ENCODE measurements at regions not wholly inside any gene's neighbourhood (a gene's known extent, or its start where the extent isn't known, plus 50 kb on each side); places are given as distances from the start of the nearest gene placed in this dataset.

DNA sequence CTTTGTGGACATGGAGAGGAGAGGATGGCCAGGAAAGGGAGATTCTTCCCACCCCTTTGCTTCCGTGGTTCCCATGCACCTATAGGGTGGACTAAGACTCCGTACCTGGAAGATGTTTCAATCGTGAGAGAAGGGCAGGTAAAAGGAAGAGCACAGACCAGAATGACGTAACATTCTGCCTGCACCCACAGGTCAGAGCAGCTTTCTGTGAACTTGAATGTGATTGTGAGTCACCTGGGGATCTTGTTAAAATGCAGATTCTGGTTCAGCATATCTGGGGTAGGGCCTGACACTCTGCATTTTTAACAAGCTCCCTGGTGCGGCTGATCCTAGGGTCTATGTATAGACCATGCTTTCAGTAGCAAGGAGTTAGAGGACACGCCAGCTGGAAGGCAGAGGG lies 164.1 kb upstream of the SGK1 start:
- no peak overlapping the region for H3K4me3 ChIP-seq (ENCODE audit: low read depth, low read length)
- ATAC-seq (ENCODE audit: low read depth in 2 of 2) (no peak), DNase-seq (no peak)
- H3K9me3 ChIP-seq (ENCODE audit: control insufficient read depth in 2 of 2, low read length in 2 of 2), result no peaks in the 10 kb centered on the region
- H3K4me1 Mint-ChIP-seq, result peaks cover 0 to 5% (median 1%) of the 10 kb centered on the region in 4 donors
- H3K27ac ChIP-seq (ENCODE audit: insufficient read depth, low read length, poor library complexity, severe bottlenecking), result no peak overlapping the region
- H3K27ac Mint-ChIP-seq, result no peak overlapping the region
- H3K27me3 ChIP-seq (ENCODE audit: control insufficient read depth, insufficient read depth, low read length), result no peaks in the 10 kb centered on the region
- peaks cover 0 to 3% (median 2%) of the 10 kb centered on the region in 7 donors for H3K9me3 Mint-ChIP-seq
- no peaks in the 10 kb centered on the region for H3K36me3 Mint-ChIP-seq
- no peaks in the 10 kb centered on the region for H3K36me3 ChIP-seq (ENCODE audit: control insufficient read depth, insufficient read depth, low read length)
- H3K4me1 ChIP-seq (ENCODE audit: control insufficient read depth, insufficient read depth, low read length, poor library complexity, severe bottlenecking), result no peaks in the 10 kb centered on the region
- peaks cover 5% of the 10 kb centered on the region for H3K27me3 Mint-ChIP-seq
- H3K4me3 Mint-ChIP-seq, result no peak overlapping the region

DNA sequence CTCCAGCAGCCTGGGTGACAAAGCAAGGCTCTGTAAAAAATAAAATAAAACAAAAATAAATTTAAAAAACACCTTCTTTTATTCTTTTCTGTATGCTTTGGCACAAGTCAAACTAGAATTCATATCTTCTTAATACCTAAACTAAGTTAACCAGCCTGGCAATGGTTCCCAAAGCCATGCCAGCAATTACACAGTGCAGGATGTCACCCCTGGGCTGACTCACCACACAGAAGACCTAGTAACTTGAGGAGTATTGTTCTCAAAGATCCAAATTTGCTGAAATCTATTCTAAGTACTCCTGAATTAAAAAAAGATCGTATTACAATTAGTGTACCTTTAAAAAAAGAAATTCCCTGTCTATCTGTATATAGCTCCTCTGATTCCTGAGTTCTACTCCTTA lies 162.7 kb upstream of the SGK1 start:
- Mint-ChIP-seq H3K36me3 (no peaks in the 10 kb centered on the region), H3K9me3 (peaks cover 0 to 3% (median 0%) of the 10 kb centered on the region in 7 donors), H3K27ac (peak overlapping the region in 1 of 3 donors; percentile 21), H3K27me3 (peaks cover 5% of the 10 kb centered on the region), H3K4me1 (peaks cover 0 to 5% (median 1%) of the 10 kb centered on the region in 4 donors), H3K4me3 (no peak overlapping the region)
- Histone ChIP-seq H3K27ac (ENCODE audit: insufficient read depth, low read length, poor library complexity, severe bottlenecking) (no peak overlapping the region), H3K4me1 (ENCODE audit: control insufficient read depth, insufficient read depth, low read length, poor library complexity, severe bottlenecking) (no peaks in the 10 kb centered on the region), H3K36me3 (ENCODE audit: control insufficient read depth, insufficient read depth, low read length) (no peaks in the 10 kb centered on the region), H3K9me3 (ENCODE audit: control insufficient read depth in 2 of 2, low read length in 2 of 2) (no peaks in the 10 kb centered on the region), H3K27me3 (ENCODE audit: control insufficient read depth, insufficient read depth, low read length) (no peaks in the 10 kb centered on the region), H3K4me3 (ENCODE audit: low read depth, low read length) (no peak overlapping the region)
- DNase-seq (no peak), ATAC-seq (ENCODE audit: low read depth in 2 of 2) (no peak)

- Mint-ChIP-seq H3K27me3 (peaks cover 5% of the 10 kb centered on the region), H3K9me3 (peaks cover 0 to 1% (median 0%) of the 10 kb centered on the region in 7 donors), H3K4me1 (peaks cover 0 to 3% (median under 1%) of the 10 kb centered on the region in 4 donors), H3K27ac (no peak overlapping the region), H3K36me3 (no peaks in the 10 kb centered on the region), H3K4me3 (no peak overlapping the region)
- no peaks in the 10 kb centered on the region for H3K36me3 ChIP-seq (ENCODE audit: control insufficient read depth, insufficient read depth, low read length)
- H3K9me3 ChIP-seq (ENCODE audit: control insufficient read depth in 2 of 2, low read length in 2 of 2), result no peaks in the 10 kb centered on the region
- H3K4me1 ChIP-seq (ENCODE audit: control insufficient read depth, insufficient read depth, low read length, poor library complexity, severe bottlenecking), result no peaks in the 10 kb centered on the region
- no peak for DNase-seq
- H3K27ac ChIP-seq (ENCODE audit: insufficient read depth, low read length, poor library complexity, severe bottlenecking), result no peak overlapping the region
- no peaks in the 10 kb centered on the region for H3K27me3 ChIP-seq (ENCODE audit: control insufficient read depth, insufficient read depth, low read length)
- ATAC-seq (ENCODE audit: low read depth in 2 of 2), result no peak
- H3K4me3 ChIP-seq (ENCODE audit: low read depth, low read length), result no peak overlapping the region
These were observed 161.0 kb upstream of the SGK1 start for GRCh38 chr6:134478764-134479399.

- Histone ChIP-seq H3K4me1 (ENCODE audit: control insufficient read depth, insufficient read depth, low read length, poor library complexity, severe bottlenecking) (no peaks in the 10 kb centered on the region), H3K4me3 (ENCODE audit: low read depth, low read length) (no peak overlapping the region), H3K36me3 (ENCODE audit: control insufficient read depth, insufficient read depth, low read length) (no peaks in the 10 kb centered on the region), H3K9me3 (ENCODE audit: control insufficient read depth in 2 of 2, low read length in 2 of 2) (no peaks in the 10 kb centered on the region), H3K27me3 (ENCODE audit: control insufficient read depth, insufficient read depth, low read length) (no peaks in the 10 kb centered on the region), H3K27ac (ENCODE audit: insufficient read depth, low read length, poor library complexity, severe bottlenecking) (no peak overlapping the region)
- DNase-seq (no peak), ATAC-seq (ENCODE audit: low read depth in 2 of 2) (no peak)
- Mint-ChIP-seq H3K4me1 (peaks cover 0 to 3% (median 0%) of the 10 kb centered on the region in 4 donors), H3K4me3 (no peak overlapping the region), H3K36me3 (no peaks in the 10 kb centered on the region), H3K27ac (no peak overlapping the region), H3K9me3 (peaks cover 0 to 1% (median 0%) of the 10 kb centered on the region in 7 donors), H3K27me3 (peaks cover 5% of the 10 kb centered on the region)
These were observed 160.2 kb upstream of the SGK1 start for GRCh38 chr6:134477991-134478635.

DNA sequence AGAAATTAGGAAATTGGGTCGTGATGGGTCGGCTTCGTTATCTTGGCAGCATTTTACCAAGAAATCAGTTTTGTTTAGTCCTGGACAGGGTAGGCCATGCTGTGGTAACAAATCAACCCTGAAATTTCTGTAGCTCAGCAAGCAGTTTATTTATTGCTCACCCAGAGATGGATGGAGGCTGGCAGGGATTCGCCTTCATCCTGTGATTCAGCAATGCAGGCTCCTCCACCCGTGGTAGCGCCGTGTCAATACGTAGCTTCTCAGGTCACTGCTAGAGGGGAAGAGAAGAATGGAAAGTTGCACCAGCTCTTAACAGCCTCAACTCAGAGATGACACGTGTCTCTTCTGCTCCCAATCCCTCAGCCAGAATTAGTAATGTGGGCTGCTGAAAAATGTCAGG lies 157.0 kb upstream of the SGK1 start:
- Histone ChIP-seq H3K27me3 (ENCODE audit: control insufficient read depth, insufficient read depth, low read length) (no peaks in the 10 kb centered on the region), H3K9me3 (ENCODE audit: control insufficient read depth in 2 of 2, low read length in 2 of 2) (no peaks in the 10 kb centered on the region), H3K36me3 (ENCODE audit: control insufficient read depth, insufficient read depth, low read length) (no peaks in the 10 kb centered on the region), H3K4me1 (ENCODE audit: control insufficient read depth, insufficient read depth, low read length, poor library complexity, severe bottlenecking) (no peaks in the 10 kb centered on the region), H3K27ac (ENCODE audit: insufficient read depth, low read length, poor library complexity, severe bottlenecking) (no peak overlapping the region), H3K4me3 (ENCODE audit: low read depth, low read length) (no peak overlapping the region)
- Mint-ChIP-seq H3K4me3 (no peak overlapping the region), H3K27me3 (peaks cover 5% of the 10 kb centered on the region), H3K36me3 (no peaks in the 10 kb centered on the region), H3K4me1 (peaks cover 0 to 3% (median 0%) of the 10 kb centered on the region in 4 donors), H3K9me3 (no peaks in the 10 kb centered on the region), H3K27ac (no peak overlapping the region)
- DNase-seq, result no peak
- ATAC-seq (ENCODE audit: low read depth in 2 of 2), result no peak

GRCh38 chr6:134472661-134473060 lies 154.7 kb upstream of the SGK1 start:
- Histone ChIP-seq H3K27ac (ENCODE audit: insufficient read depth, low read length, poor library complexity, severe bottlenecking) (no peak overlapping the region), H3K4me3 (ENCODE audit: low read depth, low read length) (no peak overlapping the region), H3K4me1 (ENCODE audit: control insufficient read depth, insufficient read depth, low read length, poor library complexity, severe bottlenecking) (no peaks in the 10 kb centered on the region), H3K9me3 (ENCODE audit: control insufficient read depth in 2 of 2, low read length in 2 of 2) (no peaks in the 10 kb centered on the region), H3K36me3 (ENCODE audit: control insufficient read depth, insufficient read depth, low read length) (no peaks in the 10 kb centered on the region), H3K27me3 (ENCODE audit: control insufficient read depth, insufficient read depth, low read length) (no peaks in the 10 kb centered on the region)
- H3K27me3 Mint-ChIP-seq, result no peaks in the 10 kb centered on the region
- no peak for DNase-seq
- no peaks in the 10 kb centered on the region for H3K36me3 Mint-ChIP-seq
- H3K27ac Mint-ChIP-seq, result peak overlapping the region in 1 of 3 donors; percentile 60
- no peaks in the 10 kb centered on the region for H3K9me3 Mint-ChIP-seq
- peaks cover 0 to 2% (median 0%) of the 10 kb centered on the region in 4 donors for H3K4me1 Mint-ChIP-seq
- H3K4me3 Mint-ChIP-seq, result no peak overlapping the region
- ATAC-seq (ENCODE audit: low read depth in 2 of 2), result no peak

GRCh38 chr6:134472046-134472445 lies 154.1 kb upstream of the SGK1 start:
- H3K9me3 Mint-ChIP-seq, result no peaks in the 10 kb centered on the region
- no peaks in the 10 kb centered on the region for H3K27me3 ChIP-seq (ENCODE audit: control insufficient read depth, insufficient read depth, low read length)
- ATAC-seq (ENCODE audit: low read depth in 2 of 2), result no peak
- H3K36me3 ChIP-seq (ENCODE audit: control insufficient read depth, insufficient read depth, low read length), result no peaks in the 10 kb centered on the region
- H3K27me3 Mint-ChIP-seq, result no peaks in the 10 kb centered on the region
- DNase-seq, result no peak
- H3K9me3 ChIP-seq (ENCODE audit: control insufficient read depth in 2 of 2, low read length in 2 of 2), result no peaks in the 10 kb centered on the region
- H3K27ac Mint-ChIP-seq, result no peak overlapping the region
- no peaks in the 10 kb centered on the region for H3K36me3 Mint-ChIP-seq
- H3K4me3 ChIP-seq (ENCODE audit: low read depth, low read length), result no peak overlapping the region
- no peaks in the 10 kb centered on the region for H3K4me1 ChIP-seq (ENCODE audit: control insufficient read depth, insufficient read depth, low read length, poor library complexity, severe bottlenecking)
- no peak overlapping the region for H3K4me3 Mint-ChIP-seq
- peaks cover 0 to 2% (median 0%) of the 10 kb centered on the region in 4 donors for H3K4me1 Mint-ChIP-seq
- H3K27ac ChIP-seq (ENCODE audit: insufficient read depth, low read length, poor library complexity, severe bottlenecking), result no peak overlapping the region

- Mint-ChIP-seq H3K4me1 (peaks cover 0 to 4% (median 1%) of the 10 kb centered on the region in 4 donors), H3K9me3 (no peaks in the 10 kb centered on the region), H3K36me3 (no peaks in the 10 kb centered on the region), H3K27me3 (no peaks in the 10 kb centered on the region), H3K27ac (peak overlapping the region in 1 of 3 donors; percentile 74), H3K4me3 (no peak overlapping the region)
- Histone ChIP-seq H3K9me3 (ENCODE audit: control insufficient read depth in 2 of 2, low read length in 2 of 2) (no peaks in the 10 kb centered on the region), H3K27me3 (ENCODE audit: control insufficient read depth, insufficient read depth, low read length) (no peaks in the 10 kb centered on the region), H3K36me3 (ENCODE audit: control insufficient read depth, insufficient read depth, low read length) (no peaks in the 10 kb centered on the region), H3K27ac (ENCODE audit: insufficient read depth, low read length, poor library complexity, severe bottlenecking) (no peak overlapping the region), H3K4me1 (ENCODE audit: control insufficient read depth, insufficient read depth, low read length, poor library complexity, severe bottlenecking) (no peaks in the 10 kb centered on the region), H3K4me3 (ENCODE audit: low read depth, low read length) (no peak overlapping the region)
- no peak for ATAC-seq (ENCODE audit: low read depth in 2 of 2)
- DNase-seq, result no peak
These were observed 152.6 kb upstream of the SGK1 start for GRCh38 chr6:134470457-134470975.

All from CD4-positive, CD25-positive, alpha-beta regulatory T cell (primary cell).